GM23338 (cell line): ENCODE measurements at regions not wholly inside any gene's neighbourhood (a gene's known extent, or its start where the extent isn't known, plus 50 kb on each side); places are given as distances from the start of the nearest gene placed in this dataset.

Experiments
- ATAC-seq: fragments of 200-7000 bp; cut with Tn5 transposase; 3 replicates; pipeline ENCODE4 v1.9.1; 2020
- DNase-seq: peaks from one replicate; pipeline ENCODE4 v3.0.0-alpha.2; 2015; ENCODE audit warnings: low spot score
- H2AFZ ChIP-seq: fragments of 200-600 bp; sonication (generic); 2 replicates; pipeline ENCODE4 v1.8.0; 2016; ENCODE audit warnings: antibody characterized with exemption, mild to moderate bottlenecking, moderate library complexity
- H3F3A ChIP-seq: fragments of 200-600 bp; sonication (generic); replicated peaks from 2 replicates; pipeline ENCODE4 v1.8.0; 2017; ENCODE audit warnings: antibody characterized with exemption, mixed run types, low read depth
- H3K27ac ChIP-seq: fragments of 200-600 bp; sonication (generic); 2 replicates; pipeline ENCODE4 v1.6.1; 2016; ENCODE audit warnings: low read depth
- H3K27me3 ChIP-seq: fragments of 200-600 bp; sonication (generic); 2 replicates; pipeline ENCODE4 v1.8.0; 2016; ENCODE audit warnings: mild to moderate bottlenecking, mixed run types, moderate library complexity; ENCODE audit not compliant: insufficient read depth
- H3K36me3 ChIP-seq: fragments of 200-600 bp; sonication (generic); 2 replicates; pipeline ENCODE4 v1.8.0; 2016; ENCODE audit warnings: mild to moderate bottlenecking; ENCODE audit not compliant: insufficient read depth
- H3K4me1 ChIP-seq: fragments of 200-600 bp; sonication (generic); 2 replicates; pipeline ENCODE4 v1.8.0; 2016; ENCODE audit warnings: mild to moderate bottlenecking, moderate library complexity; ENCODE audit not compliant: insufficient read depth
- H3K4me2 ChIP-seq: fragments of 200-600 bp; sonication (generic); 2 replicates; pipeline ENCODE4 v1.7.1; 2017; ENCODE audit warnings: mixed run types
- H3K4me3 ChIP-seq: fragments of 200-600 bp; sonication (generic); 2 replicates; pipeline ENCODE4 v1.6.1; 2016; ENCODE audit warnings: mixed run types
- H3K79me2 ChIP-seq: fragments of 200-600 bp; sonication (generic); replicated peaks from 2 replicates; pipeline ENCODE4 v1.8.0; 2017; ENCODE audit warnings: mild to moderate bottlenecking; ENCODE audit not compliant: insufficient read depth
- H3K9me2 ChIP-seq: fragments of 200-600 bp; sonication (generic); 2 replicates; pipeline ENCODE4 v1.8.0; 2017; ENCODE audit not compliant: insufficient read depth
- H4K20me1 ChIP-seq: fragments of 200-600 bp; sonication (generic); replicated peaks from 2 replicates; pipeline ENCODE4 v1.8.0; 2017; ENCODE audit warnings: mild to moderate bottlenecking; ENCODE audit not compliant: insufficient read depth
- H3K27ac Mint-ChIP-seq: 2 replicates; pipeline ENCODE4 v1.8.0; 2020; ENCODE audit warnings: inconsistent platforms, mild to moderate bottlenecking, moderate library complexity, mixed read lengths
- H3K27me3 Mint-ChIP-seq: 3 replicates; pipeline ENCODE4 v1.8.0; 2022; ENCODE audit warnings: low read depth, mild to moderate bottlenecking, moderate library complexity, mixed read lengths, inconsistent platforms; ENCODE audit not compliant: insufficient read depth, poor library complexity
- H3K36me3 Mint-ChIP-seq: 3 replicates; pipeline ENCODE4 v1.8.0; 2021; ENCODE audit warnings: low read depth, mild to moderate bottlenecking, inconsistent platforms, moderate library complexity, mixed read lengths
- H3K4me1 Mint-ChIP-seq: 3 replicates; pipeline ENCODE4 v1.8.0; 2020; ENCODE audit warnings: mild to moderate bottlenecking, inconsistent platforms, mixed read lengths
- H3K4me3 Mint-ChIP-seq: 3 replicates; pipeline ENCODE4 v1.8.0; 2021; ENCODE audit warnings: moderate library complexity, mild to moderate bottlenecking, inconsistent platforms, mixed read lengths
- H3K9me3 Mint-ChIP-seq: 3 replicates; pipeline ENCODE4 v1.8.0; 2020; ENCODE audit warnings: moderate library complexity, mild to moderate bottlenecking, inconsistent platforms, mixed read lengths
- CREB1 ChIP-seq: fragments of 250-450 bp; sonication (Bioruptor Pico); IDR thresholded peaks from 2 replicates; pipeline ENCODE4 v1.5.0; 2020; ENCODE audit warnings: low read depth, mild to moderate bottlenecking, moderate library complexity
- ETS1 ChIP-seq: IDR thresholded peaks from 2 replicates; pipeline ENCODE4 v1.6.1; 2016; ENCODE audit warnings: antibody characterized with exemption
- EZH2phosphoT487 ChIP-seq: fragments of 200-600 bp; sonication (generic); IDR thresholded peaks from one replicate; pipeline ENCODE4 v1.8.1; 2018; ENCODE audit warnings: antibody characterized with exemption; ENCODE audit not compliant: unreplicated experiment
- JUNB ChIP-seq: IDR thresholded peaks from one replicate; pipeline ENCODE4 v1.6.1; 2016; ENCODE audit warnings: antibody characterized with exemption; ENCODE audit not compliant: unreplicated experiment
- NANOG ChIP-seq: IDR thresholded peaks from 2 replicates; pipeline ENCODE4 v1.6.1; 2016; ENCODE audit warnings: antibody characterized with exemption, borderline replicate concordance
- ZNF114 ChIP-seq: fragments of 250-450 bp; sonication (Bioruptor Pico); IDR thresholded peaks from 2 replicates; pipeline ENCODE4 v1.5.0; 2020; ENCODE audit warnings: mild to moderate bottlenecking, moderate library complexity
- ZNF462 ChIP-seq: fragments of 250-450 bp; sonication (Bioruptor Pico); IDR thresholded peaks from 2 replicates; pipeline ENCODE4 v1.5.0; 2020; ENCODE audit warnings: mild to moderate bottlenecking, moderate library complexity

DNA sequence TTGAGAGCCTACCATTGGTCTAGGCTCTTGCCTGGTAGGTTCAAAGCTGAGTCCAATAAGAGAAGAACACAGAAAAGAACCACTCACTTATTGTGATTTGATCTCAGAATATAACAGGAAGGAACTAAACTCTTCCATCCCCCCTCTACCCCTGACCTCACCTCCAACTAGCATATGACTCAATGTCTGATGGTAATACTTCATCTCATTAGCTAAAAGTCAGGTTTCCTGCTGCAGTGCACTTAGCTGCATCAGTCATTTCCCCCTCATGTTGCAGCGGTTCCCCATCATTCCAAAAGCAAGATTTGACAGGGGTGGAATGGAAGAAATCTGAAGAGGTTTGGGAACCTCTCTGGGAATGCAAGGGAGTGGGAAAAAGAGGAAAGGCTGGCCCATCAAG lies 289.5 kb downstream of the SMARCA1 start (continued):
- TF ChIP-seq NANOG = no peak

GRCh38 chrX:129230850-129231512 lies 292.3 kb downstream of the SMARCA1 start:
- H3K4me3 ChIP-seq = no peak overlapping the region
- DNase-seq (no peak), ATAC-seq (no peak)
- H3K27ac Mint-ChIP-seq = no peak overlapping the region
- no peak overlapping the region for H2AFZ ChIP-seq
- no peaks in the 10 kb centered on the region for H3K9me3 Mint-ChIP-seq
- H4K20me1 ChIP-seq = no peaks in the 10 kb centered on the region
- H3K79me2 ChIP-seq = no peaks in the 10 kb centered on the region
- H3K4me1 Mint-ChIP-seq = no peaks in the 10 kb centered on the region
- H3K27me3 Mint-ChIP-seq = peaks cover 2% of the 10 kb centered on the region
- no peaks in the 10 kb centered on the region for H3K4me1 ChIP-seq
- H3K4me2 ChIP-seq = no peak overlapping the region
- no peak overlapping the region for H3K27ac ChIP-seq
- TF ChIP-seq EZH2phosphoT487 (no peak), CREB1 (CRISPR knock-in tag) (no peak), ETS1 (no peak), ZNF462 (CRISPR knock-in tag) (no peak), JUNB (no peak), ZNF114 (CRISPR knock-in tag) (no peak)
- no peaks in the 10 kb centered on the region for H3K36me3 ChIP-seq
- no peak overlapping the region for H3K4me3 Mint-ChIP-seq
- H3K27me3 ChIP-seq = no peaks in the 10 kb centered on the region
- H3F3A ChIP-seq = no peaks in the 10 kb centered on the region
- H3K36me3 Mint-ChIP-seq = no peaks in the 10 kb centered on the region
- no peaks in the 10 kb centered on the region for H3K9me2 ChIP-seq
